Psoas muscle (tissue), 7 donors: ENCODE measurements at regions not wholly inside any gene's neighbourhood (a gene's known extent, or its start where the extent isn't known, plus 50 kb on each side); places are given as distances from the start of the nearest gene placed in this dataset.

ENCODE experiments used
- ATAC-seq, 4 donors: fragments of 200-7000 bp; cut with Tn5 transposase; one replicate each; pipeline ENCODE4 v1.9.1; 2020; ENCODE audit warnings: moderate library complexity in 3 of 4, mild to moderate bottlenecking in 2 of 4
- DNase-seq, 2 donors: peaks; one replicate each; pipeline ENCODE4 v3.0.0-alpha.2; 2020
- H3K27ac ChIP-seq: fragments of 200-600 bp; one replicate; pipeline ENCODE4 v1.8.0; 2022
- H3K27me3 ChIP-seq, 3 donors: fragments of 200-600 bp in 1 of 3; one replicate each; pipeline versions ENCODE4 v1.6.1 to v1.8.0; 2013 to 2022; ENCODE audit warnings: low read length in 2 of 3, mild to moderate bottlenecking in 2 of 3, moderate library complexity in 1 of 3; ENCODE audit not compliant: insufficient read depth in 3 of 3
- H3K36me3 ChIP-seq, 2 donors: fragments of 200-600 bp in 1 of 2; one replicate each; pipeline versions ENCODE4 v1.6.1 to v1.8.0; 2013 to 2022; ENCODE audit warnings: low read depth in 1 of 2, mild to moderate bottlenecking in 1 of 2, moderate library complexity in 1 of 2; ENCODE audit not compliant: insufficient read depth in 1 of 2
- H3K4me1 ChIP-seq: fragments of 200-600 bp; one replicate; pipeline ENCODE4 v1.8.0; 2022
- H3K4me3 ChIP-seq: fragments of 200-600 bp; one replicate; pipeline ENCODE4 v1.8.0; 2022; ENCODE audit warnings: mild to moderate bottlenecking
- H3K9me3 ChIP-seq: fragments of 200-600 bp; one replicate; pipeline ENCODE4 v1.8.0; 2022
- CTCF ChIP-seq: fragments of 200-600 bp; IDR thresholded peaks from one replicate; pipeline ENCODE4 v1.8.0; 2022; ENCODE audit warnings: antibody characterized with exemption
- WGBS, 3 donors: extraction: QIAGEN DNeasy Blood & Tissue Kit; methylation state at CpG; one replicate each; pipeline versions ENCODE4 v1.1.6 to v1.1.7; 2013; 5-methylcytosine and 5-hydroxymethylcytosine counted together
- intact Hi-C, 2 donors: fragments of 100-400 bp; cut with DNase I; formaldehyde crosslinking; loops; one replicate each; pipeline versions ENCODE4 v1.11.0 to v1.14.2; 2022
- donor health status: healthy with polysubstance abuse.
- donor health status: DM: no; HTN: no; CAD: no; lungs with moderate emphysema.
- donor health status: Bipolar disorder and iron deficiency.
- donor health status: healthy.
- donor health status: DM: yes; HTN: yes; CAD: no.
- donor health status: DM: no; HTN: no; CAD: no.
- donor health status: DM: yes; HTN: yes; CAD: no.

GRCh38 chr6:153192943-153193885, 62.1 kb upstream of the RGS17 start:
- DNase-seq (no peak), ATAC-seq (no peak)
- intact Hi-C loops: no loop called here
- H3K27me3 ChIP-seq: no peaks in the 10 kb centered on the region
- H3K27ac ChIP-seq: no peak overlapping the region
- H3K36me3 ChIP-seq: no peaks in the 10 kb centered on the region
- no peaks in the 10 kb centered on the region for H3K4me1 ChIP-seq
- TF ChIP-seq CTCF: no peak
- 42 to 54% (median 48%) methylated on average over 6 of the region's 6 CpGs for WGBS, 3 donors
- no peak overlapping the region for H3K4me3 ChIP-seq
- H3K9me3 ChIP-seq: no peaks in the 10 kb centered on the region

- intact Hi-C loops: no loop called here
- Histone ChIP-seq H3K4me3 (no peak overlapping the region), H3K27me3 (no peaks in the 10 kb centered on the region), H3K4me1 (no peaks in the 10 kb centered on the region), H3K36me3 (no peaks in the 10 kb centered on the region), H3K27ac (no peak overlapping the region), H3K9me3 (peaks cover 5% of the 10 kb centered on the region)
- DNase-seq (no peak), ATAC-seq (no peak)
- TF ChIP-seq CTCF: no peak
- 84 to 88% (median 86%) methylated on average over 3 of the region's 3 CpGs for WGBS, 3 donors
These were observed 52.8 kb upstream of the RGS17 start for GRCh38 chr6:153183925-153184324.
